Liver (tissue), 8 donors: ENCODE measurements at regions not wholly inside any gene's neighbourhood (a gene's known extent, or its start where the extent isn't known, plus 50 kb on each side); places are given as distances from the start of the nearest gene placed in this dataset.

Experiments
- DNase-seq: peaks from one replicate; pipeline ENCODE4 v3.0.0-alpha.2; 2017; ENCODE audit warnings: low spot score
- H3K27ac ChIP-seq, 2 donors: one replicate each; pipeline ENCODE4 v1.7.0; 2013; ENCODE audit warnings: inconsistent platforms in 2 of 2, low read length in 2 of 2, control low read depth in 1 of 2, low read depth in 1 of 2, mild to moderate bottlenecking in 1 of 2
- H3K27me3 ChIP-seq, 4 donors: one replicate each; pipeline versions ENCODE4 v1.6.1 to v1.7.0; 2013; ENCODE audit warnings: low read length in 3 of 4, inconsistent platforms in 1 of 4, mild to moderate bottlenecking in 1 of 4, moderate library complexity in 1 of 4; ENCODE audit not compliant: control insufficient read depth in 4 of 4, insufficient read depth in 4 of 4
- H3K36me3 ChIP-seq, 4 donors: one replicate each; pipeline versions ENCODE4 v1.6.1 to v1.7.0; 2013; ENCODE audit warnings: low read length in 3 of 4, mild to moderate bottlenecking in 3 of 4, low read depth in 1 of 4, moderate library complexity in 1 of 4; ENCODE audit not compliant: control insufficient read depth in 4 of 4, insufficient read depth in 3 of 4
- H3K4me1 ChIP-seq, 4 donors: one replicate each; pipeline versions ENCODE4 v1.6.1 to v1.7.0; 2013; ENCODE audit warnings: low read length in 3 of 4, mild to moderate bottlenecking in 3 of 4, moderate library complexity in 1 of 4; ENCODE audit not compliant: control insufficient read depth in 4 of 4, insufficient read depth in 4 of 4
- H3K4me3 ChIP-seq, 3 donors: one replicate each; pipeline versions ENCODE4 v1.6.1 to v1.7.0; 2013; ENCODE audit warnings: low read length in 3 of 3, control low read depth in 1 of 3, low read depth in 1 of 3, mild to moderate bottlenecking in 1 of 3
- H3K9ac ChIP-seq, 2 donors: one replicate each; pipeline ENCODE4 v1.7.0; 2013; ENCODE audit warnings: low read length in 2 of 2, mild to moderate bottlenecking in 2 of 2, moderate library complexity in 2 of 2, control low read depth in 1 of 2, low read depth in 1 of 2
- H3K9me3 ChIP-seq, 4 donors: one replicate each; pipeline versions ENCODE4 v1.6.1 to v1.7.0; 2013; ENCODE audit warnings: low read length in 3 of 4; ENCODE audit not compliant: control insufficient read depth in 4 of 4
- EGR1 ChIP-seq, 2 donors: IDR thresholded peaks; 2 replicates each; pipeline ENCODE4 v1.6.1; 2016 to 2018; ENCODE audit warnings: antibody characterized with exemption in 2 of 2, low read depth in 2 of 2
- FOXA1 ChIP-seq: IDR thresholded peaks from 2 replicates; pipeline ENCODE4 v1.6.1; 2016; ENCODE audit warnings: antibody characterized with exemption
- FOXA2 ChIP-seq: IDR thresholded peaks from 2 replicates; pipeline ENCODE4 v1.6.1; 2016; ENCODE audit warnings: antibody characterized with exemption
- GABPA ChIP-seq, 2 donors: IDR thresholded peaks in 1 of 2; conservative IDR thresholded peaks in 1 of 2; 2 replicates each; pipeline ENCODE4 v1.6.1; 2016; ENCODE audit warnings: antibody characterized with exemption in 2 of 2, mild to moderate bottlenecking in 1 of 2, moderate library complexity in 1 of 2
- HNF4A ChIP-seq, 2 donors: conservative IDR thresholded peaks; 2 replicates each; pipeline ENCODE4 v1.6.1; 2016; ENCODE audit warnings: antibody characterized with exemption in 2 of 2, mild to moderate bottlenecking in 2 of 2
- HNF4G ChIP-seq: IDR thresholded peaks from 2 replicates; pipeline ENCODE4 v1.6.1; 2016; ENCODE audit warnings: antibody characterized with exemption
- JUND ChIP-seq, 2 donors: IDR thresholded peaks; 2 replicates each; pipeline ENCODE4 v1.6.1; 2016; ENCODE audit warnings: antibody characterized with exemption in 2 of 2
- NR2F2 ChIP-seq: IDR thresholded peaks from 2 replicates; pipeline ENCODE4 v1.6.1; 2016; ENCODE audit warnings: antibody characterized with exemption
- RAD21 ChIP-seq, 2 donors: IDR thresholded peaks; 2 replicates each; pipeline ENCODE4 v1.6.1; 2016; ENCODE audit warnings: antibody characterized with exemption in 2 of 2, mild to moderate bottlenecking in 2 of 2
- RXRA ChIP-seq, 2 donors: IDR thresholded peaks; 2 replicates each; pipeline ENCODE4 v1.6.1; 2017 to 2018; ENCODE audit warnings: antibody characterized with exemption in 2 of 2, mild to moderate bottlenecking in 1 of 2
- SP1 ChIP-seq: IDR thresholded peaks from 2 replicates; pipeline ENCODE4 v1.6.1; 2018; ENCODE audit warnings: antibody characterized with exemption, mild to moderate bottlenecking
- TAF1 ChIP-seq: conservative IDR thresholded peaks from 2 replicates; pipeline ENCODE4 v1.6.1; 2016; ENCODE audit warnings: antibody characterized with exemption, mild to moderate bottlenecking
- YY1 ChIP-seq: IDR thresholded peaks from 2 replicates; pipeline ENCODE4 v1.6.1; 2016; ENCODE audit warnings: antibody characterized with exemption, mild to moderate bottlenecking
- WGBS: extraction: QIAGEN DNeasy Blood & Tissue Kit; methylation state at CpG from one replicate; pipeline ENCODE4 v1.1.7; 2013; 5-methylcytosine and 5-hydroxymethylcytosine counted together
- TF ChIP-seq, protein P1 (sequence below): IDR thresholded peaks from 2 replicates; pipeline ENCODE4 v1.6.1; 2016; ENCODE audit warnings: antibody characterized with exemption
- TF ChIP-seq, protein P2 (sequence below): IDR thresholded peaks from 2 replicates; pipeline ENCODE4 v1.6.1; 2016; ENCODE audit warnings: antibody characterized with exemption
- TF ChIP-seq, protein P3 (sequence below): fragments of 150-350 bp; IDR thresholded peaks from 2 replicates; pipeline ENCODE4 v1.5.1; 2017; ENCODE audit warnings: improper control_type of control experiment, low read depth, low read length; ENCODE audit not compliant: missing input control
- TF ChIP-seq, protein P4 (sequence below): IDR thresholded peaks from 2 replicates; pipeline ENCODE4 v1.6.1; 2016; ENCODE audit warnings: antibody characterized with exemption
- TF ChIP-seq, protein P5 (sequence below): IDR thresholded peaks from 2 replicates; pipeline ENCODE4 v1.6.1; 2016; ENCODE audit warnings: antibody characterized with exemption, mild to moderate bottlenecking
- donor health status: healthy.
- donor health status: healthy.
- donor health status: healthy.
- donor health status: healthy.
- donor health status: healthy.

DNA sequence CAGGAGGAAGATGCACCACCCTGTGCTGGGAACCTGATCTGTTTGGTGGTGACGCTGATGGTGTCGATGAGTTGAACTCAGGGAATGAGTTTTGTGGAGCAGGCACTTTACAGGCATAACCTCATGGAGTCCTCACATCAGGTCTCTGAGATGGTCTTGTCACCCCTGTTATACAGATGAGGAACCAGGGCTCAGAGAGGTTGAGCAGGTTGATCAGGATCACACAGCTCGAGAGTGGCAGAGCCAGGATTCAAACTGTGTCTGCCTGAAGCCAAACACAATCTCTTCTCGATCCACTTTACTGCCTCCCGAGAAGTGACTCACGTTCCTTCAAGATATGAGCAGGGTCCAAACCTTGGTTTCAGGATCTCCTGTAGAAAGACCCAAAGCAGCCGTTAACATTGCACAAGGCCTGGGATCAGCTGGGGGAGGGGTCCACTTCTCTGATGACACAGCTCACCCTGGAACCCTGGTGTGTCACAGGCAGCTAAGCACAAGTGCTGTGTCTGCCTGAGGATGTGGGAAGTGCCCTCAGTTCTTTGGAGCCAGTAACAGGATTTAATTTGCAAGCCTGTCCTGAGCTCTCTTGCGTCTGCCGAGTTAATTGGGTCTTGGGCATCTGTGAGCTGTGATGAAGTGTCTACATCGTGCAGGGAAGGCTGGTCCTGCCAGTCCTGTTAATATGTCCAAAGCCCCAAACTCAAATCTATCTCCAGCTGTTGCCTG is 65.4 kb upstream of the STUM start (continued):
- TF ChIP-seq, protein P1, sequence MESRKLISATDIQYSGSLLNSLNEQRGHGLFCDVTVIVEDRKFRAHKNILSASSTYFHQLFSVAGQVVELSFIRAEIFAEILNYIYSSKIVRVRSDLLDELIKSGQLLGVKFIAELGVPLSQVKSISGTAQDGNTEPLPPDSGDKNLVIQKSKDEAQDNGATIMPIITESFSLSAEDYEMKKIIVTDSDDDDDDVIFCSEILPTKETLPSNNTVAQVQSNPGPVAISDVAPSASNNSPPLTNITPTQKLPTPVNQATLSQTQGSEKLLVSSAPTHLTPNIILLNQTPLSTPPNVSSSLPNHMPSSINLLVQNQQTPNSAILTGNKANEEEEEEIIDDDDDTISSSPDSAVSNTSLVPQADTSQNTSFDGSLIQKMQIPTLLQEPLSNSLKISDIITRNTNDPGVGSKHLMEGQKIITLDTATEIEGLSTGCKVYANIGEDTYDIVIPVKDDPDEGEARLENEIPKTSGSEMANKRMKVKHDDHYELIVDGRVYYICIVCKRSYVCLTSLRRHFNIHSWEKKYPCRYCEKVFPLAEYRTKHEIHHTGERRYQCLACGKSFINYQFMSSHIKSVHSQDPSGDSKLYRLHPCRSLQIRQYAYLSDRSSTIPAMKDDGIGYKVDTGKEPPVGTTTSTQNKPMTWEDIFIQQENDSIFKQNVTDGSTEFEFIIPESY = no peak
- TF ChIP-seq SP1 = no peak
- no peak for TF ChIP-seq NR2F2
- TF ChIP-seq HNF4G = no peak
- TF ChIP-seq, protein P2, sequence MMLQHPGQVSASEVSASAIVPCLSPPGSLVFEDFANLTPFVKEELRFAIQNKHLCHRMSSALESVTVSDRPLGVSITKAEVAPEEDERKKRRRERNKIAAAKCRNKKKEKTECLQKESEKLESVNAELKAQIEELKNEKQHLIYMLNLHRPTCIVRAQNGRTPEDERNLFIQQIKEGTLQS = no peak
- no peak for TF ChIP-seq EGR1 (IDR thresholded peaks at IDR 0.05; ENCODE audit: low read depth in 2 of 2)

DNA sequence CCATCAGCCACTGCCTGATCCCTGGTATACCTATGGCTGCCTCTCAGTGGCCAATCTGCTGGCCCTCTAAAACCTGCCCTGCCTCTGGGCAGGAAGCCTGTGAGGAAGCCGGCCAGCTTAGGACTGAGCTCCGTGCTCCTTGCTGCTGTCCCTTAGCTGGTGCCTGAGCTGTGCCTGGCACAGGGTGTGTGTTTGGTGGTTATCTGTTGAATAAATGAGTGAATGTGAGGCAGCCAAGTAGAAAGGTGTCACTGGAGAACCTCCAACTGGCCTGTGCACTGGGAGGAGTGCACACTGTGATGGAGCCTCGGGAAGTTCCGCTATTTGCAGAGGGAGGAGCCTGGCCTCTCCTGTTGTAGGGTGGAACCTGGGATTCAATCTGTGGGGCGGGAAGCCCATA is 63.4 kb upstream of the STUM start:
- WGBS = 75% methylated on average over 5 of the region's 5 CpGs
- Histone ChIP-seq H3K4me1 (peaks cover 0 to 6% (median 1%) of the 10 kb centered on the region in 4 donors), H3K27ac (no peak overlapping the region), H3K4me3 (no peak overlapping the region), H3K9me3 (no peaks in the 10 kb centered on the region), H3K36me3 (no peaks in the 10 kb centered on the region), H3K9ac (no peak overlapping the region), H3K27me3 (peaks cover 0 to 1% (median 0%) of the 10 kb centered on the region in 4 donors)
- DNase-seq = no peak
- no peak for TF ChIP-seq FOXA1
- TF ChIP-seq TAF1 = no peak
- TF ChIP-seq GABPA (IDR thresholded peaks at IDR 0.05 in 1 of 2, conservative IDR thresholded peaks at IDR 0.05 in 1 of 2) = no peak
- TF ChIP-seq, protein P1 = no peak
- TF ChIP-seq EGR1 (IDR thresholded peaks at IDR 0.05; ENCODE audit: low read depth in 2 of 2) = no peak
- TF ChIP-seq, protein P3, sequence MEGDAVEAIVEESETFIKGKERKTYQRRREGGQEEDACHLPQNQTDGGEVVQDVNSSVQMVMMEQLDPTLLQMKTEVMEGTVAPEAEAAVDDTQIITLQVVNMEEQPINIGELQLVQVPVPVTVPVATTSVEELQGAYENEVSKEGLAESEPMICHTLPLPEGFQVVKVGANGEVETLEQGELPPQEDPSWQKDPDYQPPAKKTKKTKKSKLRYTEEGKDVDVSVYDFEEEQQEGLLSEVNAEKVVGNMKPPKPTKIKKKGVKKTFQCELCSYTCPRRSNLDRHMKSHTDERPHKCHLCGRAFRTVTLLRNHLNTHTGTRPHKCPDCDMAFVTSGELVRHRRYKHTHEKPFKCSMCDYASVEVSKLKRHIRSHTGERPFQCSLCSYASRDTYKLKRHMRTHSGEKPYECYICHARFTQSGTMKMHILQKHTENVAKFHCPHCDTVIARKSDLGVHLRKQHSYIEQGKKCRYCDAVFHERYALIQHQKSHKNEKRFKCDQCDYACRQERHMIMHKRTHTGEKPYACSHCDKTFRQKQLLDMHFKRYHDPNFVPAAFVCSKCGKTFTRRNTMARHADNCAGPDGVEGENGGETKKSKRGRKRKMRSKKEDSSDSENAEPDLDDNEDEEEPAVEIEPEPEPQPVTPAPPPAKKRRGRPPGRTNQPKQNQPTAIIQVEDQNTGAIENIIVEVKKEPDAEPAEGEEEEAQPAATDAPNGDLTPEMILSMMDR = no peak
- no peak for TF ChIP-seq HNF4A (conservative IDR thresholded peaks at IDR 0.05)
- TF ChIP-seq HNF4G = no peak
- TF ChIP-seq, protein P2 = no peak
- TF ChIP-seq JUND (IDR thresholded peaks at IDR 0.05) = no peak
- TF ChIP-seq, protein P4, sequence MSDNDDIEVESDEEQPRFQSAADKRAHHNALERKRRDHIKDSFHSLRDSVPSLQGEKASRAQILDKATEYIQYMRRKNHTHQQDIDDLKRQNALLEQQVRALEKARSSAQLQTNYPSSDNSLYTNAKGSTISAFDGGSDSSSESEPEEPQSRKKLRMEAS = no peak
- TF ChIP-seq SP1 = no peak
- no peak for TF ChIP-seq YY1
- no peak for TF ChIP-seq RAD21 (IDR thresholded peaks at IDR 0.05)
- TF ChIP-seq RXRA (IDR thresholded peaks at IDR 0.05) = no peak
- TF ChIP-seq NR2F2 = no peak
- TF ChIP-seq, protein P5, sequence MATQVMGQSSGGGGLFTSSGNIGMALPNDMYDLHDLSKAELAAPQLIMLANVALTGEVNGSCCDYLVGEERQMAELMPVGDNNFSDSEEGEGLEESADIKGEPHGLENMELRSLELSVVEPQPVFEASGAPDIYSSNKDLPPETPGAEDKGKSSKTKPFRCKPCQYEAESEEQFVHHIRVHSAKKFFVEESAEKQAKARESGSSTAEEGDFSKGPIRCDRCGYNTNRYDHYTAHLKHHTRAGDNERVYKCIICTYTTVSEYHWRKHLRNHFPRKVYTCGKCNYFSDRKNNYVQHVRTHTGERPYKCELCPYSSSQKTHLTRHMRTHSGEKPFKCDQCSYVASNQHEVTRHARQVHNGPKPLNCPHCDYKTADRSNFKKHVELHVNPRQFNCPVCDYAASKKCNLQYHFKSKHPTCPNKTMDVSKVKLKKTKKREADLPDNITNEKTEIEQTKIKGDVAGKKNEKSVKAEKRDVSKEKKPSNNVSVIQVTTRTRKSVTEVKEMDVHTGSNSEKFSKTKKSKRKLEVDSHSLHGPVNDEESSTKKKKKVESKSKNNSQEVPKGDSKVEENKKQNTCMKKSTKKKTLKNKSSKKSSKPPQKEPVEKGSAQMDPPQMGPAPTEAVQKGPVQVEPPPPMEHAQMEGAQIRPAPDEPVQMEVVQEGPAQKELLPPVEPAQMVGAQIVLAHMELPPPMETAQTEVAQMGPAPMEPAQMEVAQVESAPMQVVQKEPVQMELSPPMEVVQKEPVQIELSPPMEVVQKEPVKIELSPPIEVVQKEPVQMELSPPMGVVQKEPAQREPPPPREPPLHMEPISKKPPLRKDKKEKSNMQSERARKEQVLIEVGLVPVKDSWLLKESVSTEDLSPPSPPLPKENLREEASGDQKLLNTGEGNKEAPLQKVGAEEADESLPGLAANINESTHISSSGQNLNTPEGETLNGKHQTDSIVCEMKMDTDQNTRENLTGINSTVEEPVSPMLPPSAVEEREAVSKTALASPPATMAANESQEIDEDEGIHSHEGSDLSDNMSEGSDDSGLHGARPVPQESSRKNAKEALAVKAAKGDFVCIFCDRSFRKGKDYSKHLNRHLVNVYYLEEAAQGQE = no peak
- TF ChIP-seq FOXA2 = no peak
